ENCODE measurements at regions not wholly inside any gene's neighbourhood (a gene's known extent, or its start where the extent isn't known, plus 50 kb on each side); places are given as distances from the start of the nearest gene placed in this dataset.

- no peak for DNase-seq (ENCODE audit: low read depth)
Measured at GRCh38 chr13:53507741-53508140, 479.1 kb downstream of the OLFM4 start.

- DNase-seq (ENCODE audit: low read depth), result no peak
Measured at GRCh38 chr13:53512635-53513034, 484.0 kb downstream of the OLFM4 start.

DNA sequence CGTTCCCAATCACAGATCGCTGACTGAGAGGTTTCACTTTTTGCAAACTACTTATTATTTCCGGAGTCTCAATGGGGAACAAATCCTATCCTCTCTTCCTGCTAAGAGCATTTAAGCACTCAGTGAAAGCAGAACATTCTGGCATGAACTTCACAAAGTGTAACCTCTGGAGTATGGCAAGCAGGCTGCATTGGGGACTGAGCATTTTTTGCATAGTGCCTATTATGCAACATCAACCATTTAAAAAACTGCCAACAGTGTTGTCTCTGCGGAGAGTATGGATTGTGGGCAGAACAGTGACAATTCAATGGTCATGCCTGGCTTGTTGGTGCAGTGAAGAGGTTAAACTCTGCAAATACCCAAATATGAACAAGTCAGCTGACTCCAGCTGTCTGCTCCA is 484.6 kb downstream of the OLFM4 start:
- DNase-seq (ENCODE audit: low read depth), result no peak

- DNase-seq (ENCODE audit: low read depth), result no peak
Measured at GRCh38 chr13:53520132-53520531, 491.5 kb downstream of the OLFM4 start.

DNA sequence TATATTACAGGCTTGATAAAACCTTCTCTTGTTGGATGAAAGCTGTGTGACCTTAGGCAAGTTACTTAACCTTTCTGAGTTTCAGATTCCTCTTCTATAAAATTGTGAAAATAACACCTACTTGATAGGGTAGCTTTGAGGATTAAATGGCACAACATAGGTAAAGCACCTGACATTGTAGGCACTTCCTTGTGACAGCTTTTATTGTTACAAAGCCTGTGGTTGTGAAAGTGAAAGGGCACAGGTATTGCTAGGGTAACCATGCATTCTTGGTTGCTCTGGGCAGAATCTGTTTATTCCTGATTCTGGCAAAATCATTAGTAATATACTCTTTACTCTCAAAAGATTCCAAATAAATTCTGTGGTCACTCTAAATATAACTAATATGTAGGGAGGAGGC is 493.4 kb downstream of the OLFM4 start:
- no peak for DNase-seq (ENCODE audit: low read depth)

DNA sequence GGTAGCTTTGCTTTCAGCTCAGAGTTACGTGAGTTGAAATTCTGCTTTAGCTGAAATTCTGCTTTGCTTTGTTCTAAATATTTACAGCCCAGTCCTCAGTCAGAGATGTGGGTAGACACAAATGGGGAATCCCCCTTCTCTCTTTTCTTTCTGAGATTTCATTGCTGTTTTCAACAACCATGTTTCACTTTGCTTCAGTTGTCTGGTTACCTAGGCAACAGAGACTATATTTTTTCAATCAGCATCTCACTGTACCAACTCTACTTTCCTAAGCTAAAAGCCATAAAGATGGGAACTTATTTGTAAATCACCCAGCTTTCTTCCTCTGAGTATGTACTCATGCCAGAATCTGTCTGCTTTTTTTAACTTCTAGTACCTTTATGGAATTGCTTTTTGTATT is 509.0 kb downstream of the OLFM4 start:
- no peak for DNase-seq (ENCODE audit: low read depth)

GRCh38 chr13:53545340-53545941 is 516.8 kb downstream of the OLFM4 start:
- DNase-seq (ENCODE audit: low read depth), result no peak

DNA sequence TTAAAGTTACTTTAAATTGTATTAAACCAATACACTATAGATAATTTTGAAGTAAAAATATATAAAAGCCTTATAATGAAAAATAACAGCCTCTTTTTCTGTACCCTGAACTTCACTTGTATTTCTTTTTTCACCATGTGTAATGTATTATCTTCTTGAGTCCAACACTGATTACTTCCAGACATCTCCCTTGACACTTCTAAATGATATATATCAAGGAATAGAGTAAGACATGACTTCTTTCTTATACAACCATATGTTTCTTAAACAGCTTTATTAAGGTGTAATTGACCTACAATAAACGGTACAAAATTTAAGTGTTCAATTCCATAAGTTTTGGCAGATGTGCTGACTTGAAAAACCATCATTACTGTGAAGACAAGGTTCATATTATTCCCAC is 531.9 kb downstream of the OLFM4 start:
- no peak for DNase-seq (ENCODE audit: low read depth)

- DNase-seq (ENCODE audit: low read depth), result no peak
Measured at GRCh38 chr13:53562419-53562818, 533.8 kb downstream of the OLFM4 start.

DNA sequence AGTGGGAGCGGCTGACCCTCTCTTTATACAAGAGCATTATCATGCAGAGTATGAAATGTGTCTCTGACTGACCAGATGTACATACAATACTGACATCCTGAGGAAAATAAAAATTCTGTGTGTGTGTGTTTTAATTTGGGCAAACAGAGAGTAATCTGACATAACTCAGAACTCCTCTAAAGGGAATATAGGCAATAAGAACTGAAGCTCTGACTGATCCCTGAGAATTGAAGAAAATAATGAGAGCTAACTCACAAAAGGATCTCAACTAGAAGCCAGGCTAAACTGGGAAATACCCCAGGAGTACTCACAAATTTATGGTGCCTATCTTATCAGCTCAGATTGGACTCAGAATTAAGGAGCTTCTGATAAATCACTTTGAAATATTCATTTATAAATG is 539.9 kb downstream of the OLFM4 start:
- DNase-seq (ENCODE audit: low read depth), result no peak

DNA sequence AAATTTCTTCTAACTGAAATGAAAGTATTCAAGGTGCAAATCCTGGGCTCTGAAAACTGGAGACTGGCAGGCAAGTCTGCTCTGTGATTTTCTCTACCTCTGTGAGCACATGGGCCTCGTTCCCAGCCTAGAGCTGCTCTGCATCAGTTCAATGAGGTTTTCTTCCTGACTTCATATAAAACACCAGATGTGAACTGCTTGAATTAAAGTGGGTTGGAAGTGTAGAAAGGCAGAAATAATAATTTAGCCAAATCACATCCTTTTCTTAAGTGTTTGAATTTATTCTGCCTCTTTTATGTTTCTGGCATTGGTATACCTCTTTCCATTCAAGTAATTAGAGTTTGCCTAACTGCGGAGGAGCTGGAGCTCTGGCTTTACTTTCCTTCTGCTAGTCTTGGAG is 540.8 kb downstream of the OLFM4 start:
- no peak for DNase-seq (ENCODE audit: low read depth)

GRCh38 chr13:53601113-53601512 is 572.5 kb downstream of the OLFM4 start:
- DNase-seq (ENCODE audit: low read depth), result no peak

DNA sequence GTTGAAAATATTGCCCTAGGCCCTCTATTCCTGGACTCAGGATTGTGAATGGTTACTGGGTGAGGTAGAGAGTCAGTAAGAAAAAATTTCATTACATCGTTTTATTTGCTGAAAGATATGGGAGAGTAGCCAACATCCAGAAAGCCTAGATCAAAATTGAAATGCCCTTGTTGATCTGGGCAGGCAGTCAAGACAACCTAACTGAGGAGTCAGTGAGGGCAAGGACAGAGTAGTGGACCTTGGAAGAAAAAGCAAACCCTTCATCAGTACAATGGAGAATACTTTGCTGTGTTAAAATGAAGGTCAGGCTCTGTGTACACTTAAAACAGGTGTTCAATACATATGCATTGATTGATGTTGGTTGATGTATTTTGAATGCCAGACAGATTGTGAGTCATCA is 576.7 kb downstream of the OLFM4 start:
- DNase-seq (ENCODE audit: low read depth), result no peak

GRCh38 chr13:53612200-53612599 is 583.6 kb downstream of the OLFM4 start:
- DNase-seq (ENCODE audit: low read depth), result no peak

GRCh38 chr13:53622456-53622855 is 593.8 kb downstream of the OLFM4 start:
- no peak for DNase-seq (ENCODE audit: low read depth)

DNA sequence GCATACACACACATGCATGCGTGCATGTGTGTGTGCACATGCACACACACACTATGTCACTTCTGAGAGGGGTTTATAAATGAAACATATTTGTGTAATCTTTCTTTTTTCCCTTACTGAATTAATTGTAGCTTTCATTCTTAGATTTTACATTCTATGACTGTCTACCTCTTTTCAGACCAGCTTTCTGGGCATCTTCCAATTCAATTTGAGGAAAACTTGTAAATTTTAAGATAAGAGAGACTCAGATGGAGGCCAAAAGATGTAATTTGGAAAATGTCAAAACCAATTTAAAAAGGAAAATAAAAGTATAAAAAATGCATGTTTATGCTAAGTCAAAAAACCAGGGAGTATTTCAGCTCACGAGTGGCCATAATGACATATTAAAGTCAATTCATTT is 594.5 kb downstream of the OLFM4 start:
- no peak for DNase-seq (ENCODE audit: low read depth)

DNA sequence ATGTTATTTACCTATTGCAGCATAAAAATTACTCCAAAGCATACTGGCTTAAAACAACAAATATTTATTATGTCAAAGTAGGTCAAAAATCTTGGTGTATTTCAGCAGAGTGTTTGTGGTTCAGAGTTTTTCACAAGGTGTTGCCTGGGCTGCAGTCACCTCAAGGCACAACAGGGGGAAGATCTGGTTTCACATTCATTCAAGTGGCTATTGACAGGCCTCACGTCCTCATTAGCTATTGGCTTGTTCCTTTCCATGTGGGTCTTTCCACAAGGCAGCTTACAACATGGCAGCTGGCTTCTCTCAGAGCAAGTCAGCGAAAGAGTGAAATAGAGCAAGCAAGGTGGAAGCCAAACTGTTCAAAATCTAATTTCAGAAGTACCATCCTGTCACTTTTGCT is 602.9 kb downstream of the OLFM4 start:
- DNase-seq (ENCODE audit: low read depth), result no peak

DNA sequence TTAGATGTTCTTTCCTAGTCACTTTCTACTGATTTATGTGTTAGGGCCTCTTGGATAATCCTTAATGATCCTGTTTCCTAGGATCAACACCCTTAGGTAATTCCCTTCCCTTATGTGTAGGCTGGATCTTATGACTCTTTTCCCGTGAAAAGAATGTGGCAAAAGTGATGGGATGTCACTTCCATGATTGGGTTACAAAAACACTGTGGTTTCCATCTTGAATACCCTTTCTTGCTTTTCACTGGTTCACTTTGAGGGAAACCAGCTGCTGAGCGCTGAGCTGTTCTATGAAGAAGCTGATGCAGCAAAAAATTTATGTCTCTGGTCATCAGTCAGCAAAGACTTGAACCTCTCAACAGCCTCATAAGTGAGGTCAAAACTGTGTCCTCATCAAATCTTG is 609.4 kb downstream of the OLFM4 start:
- no peak for DNase-seq (ENCODE audit: low read depth)

- DNase-seq (ENCODE audit: low read depth), result no peak
Measured at GRCh38 chr13:53642306-53642705, 613.7 kb downstream of the OLFM4 start.

GRCh38 chr13:53648673-53649072 is 620.1 kb downstream of the OLFM4 start:
- DNase-seq (ENCODE audit: low read depth), result no peak

GRCh38 chr13:53672005-53672404 is 643.4 kb downstream of the OLFM4 start:
- no peak for DNase-seq (ENCODE audit: low read depth)

DNA sequence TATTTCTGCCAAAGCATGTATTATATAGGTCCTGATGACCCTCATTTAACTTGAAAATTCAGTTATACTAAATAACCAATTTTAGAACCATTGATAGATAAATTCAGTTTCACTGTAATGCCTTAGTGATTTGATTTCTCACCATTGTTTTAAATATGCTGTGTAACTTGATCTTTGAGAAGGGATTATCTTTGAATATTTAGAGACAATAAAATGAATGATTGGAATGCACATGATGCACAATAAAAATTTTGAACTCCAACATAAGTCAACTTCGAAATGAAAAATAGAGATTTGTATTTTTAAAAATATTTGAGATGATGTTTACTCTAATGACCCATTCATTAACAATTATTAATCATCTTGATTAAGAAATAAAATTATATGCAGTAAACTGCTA is 654.5 kb downstream of the OLFM4 start:
- DNase-seq (ENCODE audit: low read depth), result no peak

- DNase-seq (ENCODE audit: low read depth), result no peak
Measured at GRCh38 chr13:53683608-53684007, 655.0 kb downstream of the OLFM4 start.

DNA sequence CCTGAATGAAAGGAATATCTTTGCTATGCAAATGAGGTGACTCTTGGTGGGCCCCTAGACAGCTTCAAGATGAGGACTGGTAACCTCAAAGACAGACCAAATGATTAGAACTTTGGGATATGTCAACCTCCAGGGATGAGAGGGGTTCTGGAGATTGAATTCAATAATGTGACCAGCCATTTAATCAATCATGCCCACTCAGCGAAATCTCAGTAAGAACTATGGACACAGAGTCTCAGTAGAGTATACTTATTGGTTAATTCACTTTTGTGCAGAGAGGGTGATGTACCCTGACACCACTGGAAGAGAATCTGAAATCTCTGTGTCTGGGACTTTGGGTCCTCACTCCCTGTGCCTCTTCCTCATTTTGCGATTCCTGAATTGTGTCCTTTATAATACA is 662.8 kb downstream of the OLFM4 start:
- no peak for DNase-seq (ENCODE audit: low read depth)
